ENCODE measurements at regions not wholly inside any gene's neighbourhood (a gene's known extent, or its start where the extent isn't known, plus 50 kb on each side); places are given as distances from the start of the nearest gene placed in this dataset.

- DNase-seq (ENCODE audit: low spot score) (no peak), ATAC-seq (no peak)
These were observed 110.9 kb upstream of the LSM8 start for GRCh38 chr7:118072893-118073674.

- DNase-seq (ENCODE audit: low spot score) (no peak), ATAC-seq (no peak)
These were observed 108.0 kb upstream of the LSM8 start for GRCh38 chr7:118075936-118076335.

GRCh38 chr7:118076564-118076963 is 107.4 kb upstream of the LSM8 start:
- ATAC-seq (no peak), DNase-seq (ENCODE audit: low spot score) (no peak)

GRCh38 chr7:118078015-118078414 is 105.9 kb upstream of the LSM8 start:
- ATAC-seq (no peak), DNase-seq (ENCODE audit: low spot score) (no peak)

- ATAC-seq (no peak), DNase-seq (ENCODE audit: low spot score) (no peak)
These were observed 104.6 kb upstream of the LSM8 start for GRCh38 chr7:118079369-118079768.

- no peak for ATAC-seq
- no peak for DNase-seq (ENCODE audit: low spot score)
These were observed 103.0 kb upstream of the LSM8 start for GRCh38 chr7:118080947-118081346.

- ATAC-seq (no peak), DNase-seq (ENCODE audit: low spot score) (no peak)
These were observed 101.5 kb upstream of the LSM8 start for GRCh38 chr7:118082506-118082905.

GRCh38 chr7:118085000-118085399 is 99.0 kb upstream of the LSM8 start:
- DNase-seq (ENCODE audit: low spot score) (no peak), ATAC-seq (no peak)

GRCh38 chr7:118087126-118087525 is 96.8 kb upstream of the LSM8 start:
- ATAC-seq, result no peak
- DNase-seq (ENCODE audit: low spot score), result no peak

GRCh38 chr7:118094044-118094443 is 89.9 kb upstream of the LSM8 start:
- DNase-seq (ENCODE audit: low spot score) (no peak), ATAC-seq (no peak)

- no peak for DNase-seq (ENCODE audit: low spot score)
- peak; percentile 71 for ATAC-seq
These were observed 79.0 kb upstream of the LSM8 start for GRCh38 chr7:118104812-118105441.

GRCh38 chr7:118109607-118110006 is 74.4 kb upstream of the LSM8 start:
- DNase-seq (ENCODE audit: low spot score), result no peak
- no peak for ATAC-seq

GRCh38 chr7:118110178-118110925 is 73.6 kb upstream of the LSM8 start:
- ATAC-seq (no peak), DNase-seq (ENCODE audit: low spot score) (no peak)

- ATAC-seq (no peak), DNase-seq (ENCODE audit: low spot score) (no peak)
These were observed 72.6 kb upstream of the LSM8 start for GRCh38 chr7:118111347-118111746.

- ATAC-seq (no peak), DNase-seq (ENCODE audit: low spot score) (no peak)
These were observed 69.8 kb upstream of the LSM8 start for GRCh38 chr7:118114175-118114574.

- no peak for ATAC-seq
These were observed 54.7 kb upstream of the LSM8 start for GRCh38 chr7:118129041-118129795.

GRCh38 chr7:118132764-118133163 is 51.2 kb upstream of the LSM8 start:
- ATAC-seq (no peak), DNase-seq (ENCODE audit: low spot score) (no peak)

More at GRCh38 chr7:118129041-118129795, 54.7 kb upstream of the LSM8 start:
- DNase-seq (ENCODE audit: low spot score), result no peak
